Skeletal muscle satellite cell (primary cell): ENCODE measurements at regions not wholly inside any gene's neighbourhood (a gene's known extent, or its start where the extent isn't known, plus 50 kb on each side); places are given as distances from the start of the nearest gene placed in this dataset.

Experiments
- H3K27me3 ChIP-seq: 2 replicates; pipeline ENCODE4 v1.7.0; 2013; ENCODE audit warnings: low read length; ENCODE audit not compliant: control insufficient read depth, insufficient read depth
- H3K36me3 ChIP-seq: 2 replicates; pipeline ENCODE4 v1.7.0; 2013; ENCODE audit warnings: mild to moderate bottlenecking, control low read depth, low read length; ENCODE audit not compliant: insufficient read depth
- H3K4me1 ChIP-seq: 2 replicates; pipeline ENCODE4 v1.7.0; 2013; ENCODE audit warnings: low read length; ENCODE audit not compliant: control insufficient read depth, insufficient read depth
- H3K4me2 ChIP-seq: 2 replicates; pipeline ENCODE4 v1.7.0; 2013; ENCODE audit warnings: mild to moderate bottlenecking, low read length
- H3K4me3 ChIP-seq: 2 replicates; pipeline ENCODE4 v1.7.0; 2013; ENCODE audit warnings: low read length
- H3K9ac ChIP-seq: 2 replicates; pipeline ENCODE4 v1.7.0; 2013; ENCODE audit warnings: mild to moderate bottlenecking, low read depth, low read length, moderate library complexity
- H3K9me3 ChIP-seq: replicated peaks from 2 replicates; pipeline ENCODE4 v1.7.0; 2013; ENCODE audit warnings: mild to moderate bottlenecking, control low read depth, low read length

DNA sequence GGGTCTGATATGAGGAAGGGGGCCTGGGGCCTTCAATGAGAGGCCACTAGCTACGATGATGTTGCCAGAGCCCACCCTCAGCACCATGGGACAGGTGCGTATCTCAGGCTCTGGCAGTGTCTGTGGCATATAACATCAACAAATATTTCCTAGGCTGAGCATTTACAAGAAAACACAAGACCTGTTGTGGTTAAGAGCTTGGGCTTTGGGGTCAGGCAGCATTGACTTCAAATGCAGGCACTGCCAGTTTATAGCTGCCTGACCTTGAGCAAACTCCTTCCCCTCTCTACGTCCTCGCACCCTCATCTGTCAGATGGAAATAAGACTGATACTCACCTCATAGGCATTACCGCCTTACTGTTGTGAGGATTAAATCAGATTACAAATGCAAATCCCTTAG lies 156.0 kb downstream of the KATNAL1 start:
- H3K36me3 ChIP-seq: no peaks in the 10 kb centered on the region
- H3K9ac ChIP-seq: no peak overlapping the region
- no peak overlapping the region for H3K4me2 ChIP-seq
- no peaks in the 10 kb centered on the region for H3K9me3 ChIP-seq
- peaks cover 61% of the 10 kb centered on the region for H3K27me3 ChIP-seq
- no peak overlapping the region for H3K4me3 ChIP-seq
- H3K4me1 ChIP-seq: peaks cover 8% of the 10 kb centered on the region

DNA sequence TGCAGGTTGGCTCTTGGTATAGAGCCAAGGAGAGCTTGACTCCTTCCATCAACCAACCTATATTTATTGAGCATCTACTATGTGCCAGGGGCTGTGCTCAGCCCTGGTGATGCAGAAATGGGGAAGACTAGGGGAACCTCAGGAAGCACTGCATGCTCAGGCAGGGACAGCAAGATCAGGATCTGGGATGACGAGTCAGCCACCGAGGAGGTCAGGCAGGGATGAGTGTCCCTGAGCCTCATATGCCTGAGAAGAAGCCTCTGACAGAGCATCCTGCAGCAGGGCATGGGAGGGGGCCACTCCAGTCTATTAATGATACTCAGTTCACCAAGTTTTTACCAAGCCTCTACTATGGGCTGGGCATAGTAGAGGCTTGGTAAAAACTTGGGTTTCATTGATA lies 158.1 kb downstream of the KATNAL1 start:
- Histone ChIP-seq H3K4me2 (no peak overlapping the region), H3K9ac (no peak overlapping the region), H3K27me3 (peaks cover 42% of the 10 kb centered on the region), H3K9me3 (no peaks in the 10 kb centered on the region), H3K36me3 (no peaks in the 10 kb centered on the region), H3K4me3 (no peak overlapping the region), H3K4me1 (peaks cover 8% of the 10 kb centered on the region)

DNA sequence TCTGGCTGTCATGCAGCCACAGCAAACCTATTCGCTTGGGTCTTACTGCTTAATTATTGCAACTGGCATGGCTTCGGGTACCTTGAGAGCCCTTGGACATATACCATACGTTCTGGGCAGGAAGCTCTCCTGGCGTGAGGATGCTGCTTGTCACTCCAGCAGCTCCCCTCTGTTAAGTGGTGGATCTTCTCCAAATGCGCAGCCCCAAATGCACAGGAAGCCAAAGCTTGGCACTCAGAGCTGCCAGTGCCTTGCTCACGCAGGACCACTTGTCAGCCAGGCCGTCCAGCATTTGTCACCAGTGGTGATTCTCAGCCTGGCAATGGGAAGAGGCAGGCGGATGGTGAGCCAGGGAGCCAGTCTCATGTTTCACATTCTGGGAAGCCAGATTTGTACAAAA lies 158.6 kb downstream of the KATNAL1 start:
- Histone ChIP-seq H3K9me3 (no peaks in the 10 kb centered on the region), H3K27me3 (peaks cover 38% of the 10 kb centered on the region), H3K36me3 (no peaks in the 10 kb centered on the region), H3K4me3 (no peak overlapping the region), H3K4me2 (no peak overlapping the region), H3K4me1 (peaks cover 11% of the 10 kb centered on the region), H3K9ac (no peak overlapping the region)

DNA sequence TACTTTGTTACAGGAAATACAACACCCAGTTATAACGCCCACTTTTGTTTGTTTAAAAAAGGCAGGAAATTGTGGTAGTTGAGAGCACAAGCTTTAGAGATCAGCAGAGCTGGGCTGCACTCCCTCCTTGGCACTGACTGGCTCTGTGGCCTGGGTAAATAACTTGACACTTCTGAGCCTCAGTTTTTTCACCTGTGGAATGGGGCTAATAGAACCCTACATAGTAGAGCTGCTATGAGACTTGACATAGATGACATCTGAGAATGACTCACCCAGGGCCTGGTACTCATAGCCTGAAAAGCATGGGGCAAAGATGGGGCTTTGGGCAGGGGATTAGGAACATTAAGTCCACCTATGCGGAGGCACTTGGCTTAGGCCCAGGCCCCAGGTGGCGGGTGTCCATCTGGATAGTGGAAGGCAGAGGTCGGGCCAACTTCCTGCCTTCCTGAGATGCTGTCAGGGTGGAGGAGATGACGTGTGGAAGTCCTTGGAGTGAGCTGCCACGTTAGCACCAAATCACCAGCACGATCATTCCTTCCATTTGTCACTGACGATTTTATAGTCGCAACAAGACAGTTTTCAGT lies 159.1 kb downstream of the KATNAL1 start:
- Histone ChIP-seq H3K9me3 (no peaks in the 10 kb centered on the region), H3K27me3 (peaks cover 32% of the 10 kb centered on the region), H3K4me3 (no peak overlapping the region), H3K36me3 (no peaks in the 10 kb centered on the region), H3K9ac (no peak overlapping the region), H3K4me2 (no peak overlapping the region), H3K4me1 (peaks cover 16% of the 10 kb centered on the region)

DNA sequence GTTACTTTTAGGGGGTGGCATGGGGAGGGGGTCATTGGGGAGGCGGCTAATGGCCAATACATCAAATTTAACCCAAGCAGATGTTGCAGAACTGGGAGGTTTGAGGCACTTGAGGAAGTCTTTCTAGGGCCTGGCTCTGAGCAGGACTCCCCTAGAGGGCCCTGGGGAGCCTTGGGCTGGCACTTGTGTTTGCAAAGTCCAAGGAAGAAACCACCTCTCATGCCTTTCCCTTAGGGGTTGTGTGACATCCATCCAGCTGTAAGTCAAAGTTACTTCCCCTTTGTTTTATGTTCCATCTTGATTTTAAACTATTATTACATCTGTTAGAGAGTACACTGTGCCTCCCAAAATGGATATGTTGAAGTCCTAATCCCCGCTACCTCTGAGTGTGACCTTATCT lies 159.9 kb downstream of the KATNAL1 start:
- H3K9me3 ChIP-seq: no peaks in the 10 kb centered on the region
- H3K27me3 ChIP-seq: peaks cover 26% of the 10 kb centered on the region
- no peaks in the 10 kb centered on the region for H3K36me3 ChIP-seq
- no peak overlapping the region for H3K9ac ChIP-seq
- H3K4me2 ChIP-seq: no peak overlapping the region
- H3K4me3 ChIP-seq: no peak overlapping the region
- H3K4me1 ChIP-seq: peaks cover 24% of the 10 kb centered on the region

DNA sequence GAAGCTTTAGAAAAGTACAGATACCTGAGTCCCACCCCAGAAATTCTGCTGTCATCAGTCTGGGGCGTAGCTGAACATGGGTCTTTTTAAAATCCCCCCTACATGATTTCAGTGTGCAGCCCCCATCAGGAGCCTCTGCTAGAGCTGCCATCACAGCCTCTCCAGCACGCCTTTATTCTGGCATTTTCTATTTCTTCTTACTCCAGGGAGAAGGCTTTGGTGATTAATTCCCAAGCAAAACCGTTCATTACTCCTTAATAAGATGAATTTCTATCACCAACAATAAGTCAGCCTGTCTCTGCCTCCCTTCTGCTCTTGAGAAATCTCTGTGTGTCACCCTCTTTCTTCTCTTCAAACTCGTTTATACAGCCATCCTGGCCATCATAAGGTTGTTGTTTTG lies 160.3 kb downstream of the KATNAL1 start:
- Histone ChIP-seq H3K9me3 (no peaks in the 10 kb centered on the region), H3K4me1 (peaks cover 28% of the 10 kb centered on the region), H3K4me3 (no peak overlapping the region), H3K4me2 (no peak overlapping the region), H3K9ac (no peak overlapping the region), H3K27me3 (peaks cover 22% of the 10 kb centered on the region), H3K36me3 (no peaks in the 10 kb centered on the region)

DNA sequence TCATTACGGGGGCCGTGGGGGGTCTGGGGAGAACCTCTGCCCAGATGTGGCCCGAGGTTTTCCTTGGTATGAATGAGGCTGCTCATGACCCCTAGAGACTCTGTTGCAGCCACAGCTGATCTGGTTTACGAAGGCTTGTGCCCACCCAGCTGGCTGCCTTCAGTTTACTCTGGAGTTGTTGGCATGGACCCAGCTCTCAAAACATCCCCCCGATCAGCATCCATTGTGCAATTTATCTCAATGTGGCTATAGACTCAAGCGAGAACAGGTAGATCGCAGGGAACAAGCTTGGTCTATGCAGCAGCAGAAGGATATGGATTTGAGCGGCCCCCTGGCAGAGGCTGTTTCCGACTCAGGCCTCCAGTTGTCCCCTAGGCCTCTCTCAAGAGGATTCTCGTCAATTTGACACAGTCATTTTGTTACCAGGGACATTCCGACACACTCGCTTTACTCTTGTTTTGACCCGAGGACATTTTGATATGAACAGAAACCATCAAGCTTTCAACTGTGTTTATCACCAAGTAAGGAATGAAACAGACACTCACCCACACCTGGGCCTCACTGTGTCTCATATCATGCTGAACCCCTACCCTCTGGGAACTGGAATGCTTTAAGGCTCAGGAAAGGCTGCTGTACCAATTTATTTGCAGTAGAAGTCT lies 161.5 kb downstream of the KATNAL1 start:
- no peak overlapping the region for H3K4me3 ChIP-seq
- no peak overlapping the region for H3K9ac ChIP-seq
- no peaks in the 10 kb centered on the region for H3K36me3 ChIP-seq
- H3K4me2 ChIP-seq: no peak overlapping the region
- H3K27me3 ChIP-seq: peaks cover 10% of the 10 kb centered on the region
- no peaks in the 10 kb centered on the region for H3K9me3 ChIP-seq
- H3K4me1 ChIP-seq: peaks cover 33% of the 10 kb centered on the region

DNA sequence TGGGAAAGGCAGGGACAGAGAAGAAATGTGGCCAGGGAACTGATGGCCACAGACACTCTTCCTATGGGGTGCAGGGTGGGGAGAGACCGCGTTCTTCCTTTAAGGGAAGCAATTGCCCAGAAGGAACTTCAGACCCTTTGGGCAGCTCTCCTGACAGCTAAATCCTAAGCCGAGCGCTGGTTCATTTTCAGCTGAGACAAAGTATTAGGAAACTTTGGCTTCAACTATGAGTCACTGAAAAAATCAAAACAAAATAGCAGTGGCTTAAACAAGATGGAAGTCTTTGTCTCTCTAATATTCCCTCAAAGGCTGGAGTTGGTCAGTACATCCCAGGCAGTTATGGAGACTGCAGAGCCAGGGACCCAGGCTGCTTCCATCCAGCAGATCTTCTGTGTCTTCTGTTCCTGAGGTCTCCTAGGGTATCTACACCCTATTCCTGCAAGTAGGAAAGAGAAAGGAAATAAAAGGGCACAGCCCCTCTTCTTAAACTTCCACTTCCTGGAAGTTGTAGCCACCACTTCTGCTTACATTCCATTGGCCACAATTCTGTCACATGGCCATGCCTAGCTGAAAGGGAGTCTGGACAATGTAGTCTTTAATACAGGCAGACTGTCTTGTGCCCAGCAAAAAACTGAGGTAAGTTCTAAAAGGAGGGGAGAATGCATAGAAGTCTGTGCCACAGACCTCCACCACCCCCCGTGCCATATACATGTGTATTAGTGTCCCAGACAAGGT lies 163.5 kb downstream of the KATNAL1 start:
- Histone ChIP-seq H3K36me3 (no peaks in the 10 kb centered on the region), H3K9ac (peak overlapping the region; percentile 25), H3K4me3 (peak overlapping the region; percentile 28), H3K4me1 (peaks cover 33% of the 10 kb centered on the region), H3K27me3 (no peaks in the 10 kb centered on the region), H3K4me2 (peak overlapping the region; percentile 66), H3K9me3 (no peaks in the 10 kb centered on the region)

DNA sequence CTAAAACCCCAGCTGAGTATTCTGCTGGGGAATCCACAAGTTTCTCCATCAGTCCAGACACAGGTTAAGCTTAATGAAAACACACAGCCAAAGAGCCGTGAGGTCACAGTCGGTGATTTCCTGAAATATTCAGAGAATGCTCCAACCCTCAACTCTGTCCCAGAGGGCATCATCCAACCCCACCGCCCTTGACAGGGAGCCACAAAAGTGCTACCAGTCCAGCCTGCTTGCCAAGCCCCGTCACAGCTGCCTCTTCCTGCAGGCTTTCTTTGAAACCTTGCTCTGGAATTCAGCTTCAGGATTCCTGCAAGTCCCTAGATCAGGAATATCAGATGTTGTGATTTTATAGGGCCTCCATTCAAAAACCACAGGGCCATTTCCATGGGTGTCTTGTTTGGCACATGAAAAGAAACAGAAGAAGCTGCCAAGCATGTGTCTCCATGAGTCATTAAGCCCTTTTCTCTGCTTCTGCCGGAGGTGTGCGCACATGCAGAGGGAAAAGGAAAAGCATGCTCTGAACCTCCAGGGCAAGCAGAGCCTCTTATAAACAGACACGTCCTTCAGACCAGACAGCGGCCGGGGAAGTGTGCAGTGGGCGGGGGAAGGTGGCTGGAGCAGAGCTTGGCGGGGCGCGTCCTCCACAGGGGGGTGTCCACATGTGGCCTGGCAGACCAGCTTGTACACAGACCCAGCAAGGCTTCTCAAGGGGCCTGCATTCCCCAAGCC lies 164.7 kb downstream of the KATNAL1 start:
- Histone ChIP-seq H3K9ac (peak overlapping the region; percentile 25), H3K9me3 (no peaks in the 10 kb centered on the region), H3K36me3 (no peaks in the 10 kb centered on the region), H3K4me2 (peak overlapping the region; percentile 66), H3K4me3 (peak overlapping the region; percentile 28), H3K4me1 (peaks cover 31% of the 10 kb centered on the region), H3K27me3 (no peaks in the 10 kb centered on the region)

DNA sequence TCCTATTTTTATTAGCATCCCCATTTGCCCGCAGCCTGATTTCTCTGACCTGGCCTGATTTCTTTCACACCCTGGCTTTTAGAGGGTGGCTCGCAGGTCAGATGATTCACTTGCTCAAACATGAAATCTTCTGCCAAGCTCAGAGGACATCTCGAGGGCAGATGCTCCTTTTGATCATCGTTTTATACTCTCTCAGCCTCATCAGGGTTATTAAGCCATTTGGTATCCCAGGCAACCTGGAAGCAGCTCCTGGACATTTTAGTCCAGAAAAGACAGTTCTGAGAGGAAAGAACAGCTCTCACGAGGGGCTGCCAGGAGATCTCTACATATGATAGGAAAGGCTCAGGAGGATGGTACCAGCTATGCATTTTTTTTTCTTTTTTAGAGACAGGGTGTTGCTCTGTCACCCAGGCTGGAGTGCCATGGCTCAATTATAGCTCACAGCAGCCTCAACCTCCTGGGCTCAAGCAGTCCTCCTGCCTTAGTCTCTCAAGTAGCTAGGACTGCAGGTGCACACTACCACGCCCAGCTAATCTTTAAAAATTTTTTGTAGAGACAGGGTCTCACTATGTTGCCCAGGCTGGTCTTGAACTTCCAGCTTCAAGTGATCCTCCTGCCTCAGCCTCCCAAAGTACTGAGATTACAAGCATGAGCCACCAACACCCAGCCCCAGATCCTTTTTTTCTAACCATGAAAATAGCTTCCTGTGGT lies 165.4 kb downstream of the KATNAL1 start:
- Histone ChIP-seq H3K36me3 (no peaks in the 10 kb centered on the region), H3K9me3 (no peaks in the 10 kb centered on the region), H3K4me3 (no peak overlapping the region), H3K27me3 (no peaks in the 10 kb centered on the region), H3K9ac (no peak overlapping the region), H3K4me1 (peaks cover 34% of the 10 kb centered on the region), H3K4me2 (no peak overlapping the region)

DNA sequence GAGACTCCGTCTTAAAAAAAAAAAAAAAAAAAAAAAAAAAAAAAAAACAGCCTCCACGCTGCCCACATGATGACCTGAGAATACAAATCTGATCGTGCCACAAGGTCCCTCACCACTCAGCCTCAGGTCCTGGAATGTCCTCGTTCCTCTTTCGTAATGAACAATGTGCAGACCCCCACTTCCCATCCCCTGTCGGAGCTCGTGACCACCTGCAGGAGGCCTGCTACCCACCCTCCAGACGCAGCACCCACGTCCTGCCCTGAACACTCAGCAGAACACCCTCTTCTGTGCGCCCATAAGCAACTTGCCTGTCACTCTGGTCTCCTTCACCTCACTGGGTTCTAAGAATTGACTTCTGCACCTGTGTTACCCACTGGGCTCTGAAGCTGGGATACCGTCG lies 166.4 kb downstream of the KATNAL1 start:
- Histone ChIP-seq H3K9ac (no peak overlapping the region), H3K4me2 (no peak overlapping the region), H3K4me1 (peaks cover 34% of the 10 kb centered on the region), H3K27me3 (no peaks in the 10 kb centered on the region), H3K9me3 (no peaks in the 10 kb centered on the region), H3K36me3 (no peaks in the 10 kb centered on the region), H3K4me3 (no peak overlapping the region)
